Astrocyte (in vitro differentiated cells and primary cell): ENCODE measurements at regions not wholly inside any gene's neighbourhood (a gene's known extent, or its start where the extent isn't known, plus 50 kb on each side); places are given as distances from the start of the nearest gene placed in this dataset.

Source experiments
- DNase-seq: peaks from one replicate; pipeline ENCODE4 v3.0.0-alpha.2; 2010; ENCODE audit warnings: low read depth
- FAIRE-seq: peaks from 2 replicates; lab custom pipeline; 2011; peaks lifted over from hg19 to GRCh38; lab: Jason Lieb, UNC
- H2AFZ ChIP-seq: 2 replicates; pipeline ENCODE4 v1.6.0; 2012; ENCODE audit warnings: low read depth, low read length, inconsistent platforms
- H3K27ac ChIP-seq: 2 replicates; pipeline ENCODE4 v1.5.1; 2011; ENCODE audit warnings: low read depth, low read length, inconsistent platforms
- H3K27me3 ChIP-seq: 2 replicates; pipeline ENCODE4 v1.6.0; 2011; ENCODE audit warnings: low read length, inconsistent platforms; ENCODE audit not compliant: insufficient read depth
- H3K36me3 ChIP-seq: 2 replicates; pipeline ENCODE4 v1.5.1; 2011; ENCODE audit warnings: low read length, inconsistent platforms; ENCODE audit not compliant: insufficient read depth
- H3K4me1 ChIP-seq: 2 replicates; pipeline ENCODE4 v1.5.1; 2011; ENCODE audit warnings: low read length, inconsistent platforms; ENCODE audit not compliant: insufficient read depth
- H3K4me2 ChIP-seq: 2 replicates; pipeline ENCODE4 v1.6.0; 2012; ENCODE audit warnings: low read length, inconsistent platforms
- H3K4me3 ChIP-seq: 2 replicates; pipeline ENCODE4 v1.5.1; 2011; ENCODE audit warnings: low read depth, mild to moderate bottlenecking, low read length, inconsistent platforms; ENCODE audit not compliant: insufficient read depth
- H3K79me2 ChIP-seq: 2 replicates; pipeline ENCODE4 v1.6.0; 2012; ENCODE audit warnings: mild to moderate bottlenecking, low read length, inconsistent platforms; ENCODE audit not compliant: insufficient read depth
- H3K9ac ChIP-seq: 2 replicates; pipeline ENCODE4 v1.6.0; 2012; ENCODE audit warnings: mild to moderate bottlenecking, low read length, inconsistent platforms
- H3K9me3 ChIP-seq: 2 replicates; pipeline ENCODE4 v1.5.1; 2012; ENCODE audit warnings: low read depth, mild to moderate bottlenecking, low read length, inconsistent platforms; ENCODE audit not compliant: insufficient read depth
- H4K20me1 ChIP-seq: 2 replicates; pipeline ENCODE4 v1.6.0; 2012; ENCODE audit warnings: low read length, inconsistent platforms; ENCODE audit not compliant: insufficient read depth
- H3K27ac Mint-ChIP-seq: one replicate; pipeline ENCODE4 v1.8.0; 2021; ENCODE audit warnings: mild to moderate bottlenecking, mixed read lengths; ENCODE audit not compliant: unreplicated experiment
- H3K27me3 Mint-ChIP-seq: one replicate; pipeline ENCODE4 v1.8.0; 2021; ENCODE audit warnings: low read depth, mixed read lengths; ENCODE audit not compliant: unreplicated experiment
- H3K36me3 Mint-ChIP-seq: one replicate; pipeline ENCODE4 v1.8.0; 2021; ENCODE audit warnings: low read depth, mixed read lengths; ENCODE audit not compliant: unreplicated experiment
- H3K4me1 Mint-ChIP-seq: one replicate; pipeline ENCODE4 v1.8.0; 2021; ENCODE audit warnings: low read depth, mixed read lengths; ENCODE audit not compliant: unreplicated experiment
- H3K4me3 Mint-ChIP-seq: one replicate; pipeline ENCODE4 v1.8.0; 2021; ENCODE audit warnings: mild to moderate bottlenecking, moderate library complexity, mixed read lengths; ENCODE audit not compliant: unreplicated experiment
- H3K9me3 Mint-ChIP-seq: one replicate; pipeline ENCODE4 v1.8.0; 2021; ENCODE audit warnings: mild to moderate bottlenecking, mixed read lengths; ENCODE audit not compliant: unreplicated experiment
- EZH2 ChIP-seq: IDR thresholded peaks from 2 replicates; pipeline ENCODE4 v1.6.1; 2012; ENCODE audit warnings: mild to moderate bottlenecking, low read length, inconsistent platforms; ENCODE audit not compliant: insufficient read depth
- TF ChIP-seq, protein P1 (sequence below): IDR thresholded peaks from 2 replicates; pipeline ENCODE4 v1.5.1; 2011; ENCODE audit warnings: low read depth, mild to moderate bottlenecking, inconsistent platforms, low read length, moderate library complexity; ENCODE audit not compliant: insufficient read depth

GRCh38 chr6:87791485-87791884, 89.5 kb upstream of the AKIRIN2 start:
- DNase-seq (no peak), FAIRE-seq (no peak)
- no peaks in the 10 kb centered on the region for H4K20me1 ChIP-seq
- H3K4me2 ChIP-seq, result no peak overlapping the region
- no peak overlapping the region for H3K27ac Mint-ChIP-seq
- no peaks in the 10 kb centered on the region for H3K79me2 ChIP-seq
- no peak overlapping the region for H2AFZ ChIP-seq
- H3K36me3 Mint-ChIP-seq, result no peaks in the 10 kb centered on the region
- H3K36me3 ChIP-seq, result no peaks in the 10 kb centered on the region
- peaks cover 7% of the 10 kb centered on the region for H3K27me3 Mint-ChIP-seq
- H3K4me1 ChIP-seq, result peaks cover 8% of the 10 kb centered on the region
- H3K9me3 Mint-ChIP-seq, result no peaks in the 10 kb centered on the region
- H3K4me3 Mint-ChIP-seq, result no peak overlapping the region
- no peak overlapping the region for H3K4me3 ChIP-seq
- H3K9ac ChIP-seq, result no peak overlapping the region
- peaks cover 12% of the 10 kb centered on the region for H3K4me1 Mint-ChIP-seq
- TF ChIP-seq, protein P1, sequence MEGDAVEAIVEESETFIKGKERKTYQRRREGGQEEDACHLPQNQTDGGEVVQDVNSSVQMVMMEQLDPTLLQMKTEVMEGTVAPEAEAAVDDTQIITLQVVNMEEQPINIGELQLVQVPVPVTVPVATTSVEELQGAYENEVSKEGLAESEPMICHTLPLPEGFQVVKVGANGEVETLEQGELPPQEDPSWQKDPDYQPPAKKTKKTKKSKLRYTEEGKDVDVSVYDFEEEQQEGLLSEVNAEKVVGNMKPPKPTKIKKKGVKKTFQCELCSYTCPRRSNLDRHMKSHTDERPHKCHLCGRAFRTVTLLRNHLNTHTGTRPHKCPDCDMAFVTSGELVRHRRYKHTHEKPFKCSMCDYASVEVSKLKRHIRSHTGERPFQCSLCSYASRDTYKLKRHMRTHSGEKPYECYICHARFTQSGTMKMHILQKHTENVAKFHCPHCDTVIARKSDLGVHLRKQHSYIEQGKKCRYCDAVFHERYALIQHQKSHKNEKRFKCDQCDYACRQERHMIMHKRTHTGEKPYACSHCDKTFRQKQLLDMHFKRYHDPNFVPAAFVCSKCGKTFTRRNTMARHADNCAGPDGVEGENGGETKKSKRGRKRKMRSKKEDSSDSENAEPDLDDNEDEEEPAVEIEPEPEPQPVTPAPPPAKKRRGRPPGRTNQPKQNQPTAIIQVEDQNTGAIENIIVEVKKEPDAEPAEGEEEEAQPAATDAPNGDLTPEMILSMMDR, result no peak
- TF ChIP-seq EZH2, result no peak
- no peaks in the 10 kb centered on the region for H3K27me3 ChIP-seq
- H3K27ac ChIP-seq, result no peak overlapping the region
- no peaks in the 10 kb centered on the region for H3K9me3 ChIP-seq

- H3K4me1 Mint-ChIP-seq, result peaks cover 12% of the 10 kb centered on the region
- H3K36me3 ChIP-seq, result no peaks in the 10 kb centered on the region
- peaks cover 4% of the 10 kb centered on the region for H3K27me3 Mint-ChIP-seq
- no peak overlapping the region for H3K4me2 ChIP-seq
- H3K27ac ChIP-seq, result no peak overlapping the region
- peaks cover 8% of the 10 kb centered on the region for H3K4me1 ChIP-seq
- no peak overlapping the region for H3K4me3 Mint-ChIP-seq
- H3K4me3 ChIP-seq, result no peak overlapping the region
- H3K9ac ChIP-seq, result no peak overlapping the region
- H3K27me3 ChIP-seq, result no peaks in the 10 kb centered on the region
- H3K36me3 Mint-ChIP-seq, result no peaks in the 10 kb centered on the region
- H2AFZ ChIP-seq, result no peak overlapping the region
- no peaks in the 10 kb centered on the region for H4K20me1 ChIP-seq
- H3K79me2 ChIP-seq, result no peaks in the 10 kb centered on the region
- no peaks in the 10 kb centered on the region for H3K9me3 Mint-ChIP-seq
- no peak for FAIRE-seq
- TF ChIP-seq EZH2, result no peak
- TF ChIP-seq, protein P1, result no peak
- no peak for DNase-seq
- no peaks in the 10 kb centered on the region for H3K9me3 ChIP-seq
- H3K27ac Mint-ChIP-seq, result no peak overlapping the region
These were observed 89.0 kb upstream of the AKIRIN2 start for GRCh38 chr6:87791029-87791428.

GRCh38 chr6:87789900-87790290, 87.9 kb upstream of the AKIRIN2 start:
- TF ChIP-seq, protein P1, result no peak
- no peak for TF ChIP-seq EZH2
- Histone ChIP-seq H2AFZ (no peak overlapping the region), H3K27ac (no peak overlapping the region), H3K9me3 (no peaks in the 10 kb centered on the region), H3K79me2 (no peaks in the 10 kb centered on the region), H3K9ac (no peak overlapping the region), H3K27me3 (no peaks in the 10 kb centered on the region), H3K4me1 (peaks cover 8% of the 10 kb centered on the region), H3K36me3 (no peaks in the 10 kb centered on the region), H3K4me3 (no peak overlapping the region), H4K20me1 (no peaks in the 10 kb centered on the region), H3K4me2 (no peak overlapping the region)
- no peak for FAIRE-seq
- Mint-ChIP-seq H3K4me3 (no peak overlapping the region), H3K4me1 (peaks cover 11% of the 10 kb centered on the region), H3K36me3 (no peaks in the 10 kb centered on the region), H3K27me3 (peaks cover 6% of the 10 kb centered on the region), H3K27ac (no peak overlapping the region), H3K9me3 (peaks cover 7% of the 10 kb centered on the region)
- DNase-seq, result no peak
